ENCODE measurements at regions not wholly inside any gene's neighbourhood (a gene's known extent, or its start where the extent isn't known, plus 50 kb on each side); places are given as distances from the start of the nearest gene placed in this dataset.

- TF ChIP-seq YY1 (IDR thresholded peaks at IDR 0.05), result no peak
- TF ChIP-seq GABPA (IDR thresholded peaks at IDR 0.05 in 1 of 2, conservative IDR thresholded peaks at IDR 0.05 in 1 of 2), result no peak
- TF ChIP-seq FOXA1 (IDR thresholded peaks at IDR 0.05), result no peak
- no peak for TF ChIP-seq RAD21 (IDR thresholded peaks at IDR 0.05)
- no peak for TF ChIP-seq HNF4A (conservative IDR thresholded peaks at IDR 0.05)
- no peak for TF ChIP-seq REST (IDR thresholded peaks at IDR 0.05)
- TF ChIP-seq ZBTB33 (IDR thresholded peaks at IDR 0.05), result no peak
- TF ChIP-seq FOXA2 (IDR thresholded peaks at IDR 0.05), result no peak
- no peak for TF ChIP-seq RXRA (IDR thresholded peaks at IDR 0.05)
- no peak for TF ChIP-seq MAX (IDR thresholded peaks at IDR 0.05)
- TF ChIP-seq CTCF (IDR thresholded peaks at IDR 0.05; ENCODE audit: low read depth, low read length, missing input control), result no peak
- TF ChIP-seq HNF4G (IDR thresholded peaks at IDR 0.05), result no peak
- no peak for TF ChIP-seq ATF3 (IDR thresholded peaks at IDR 0.05)
- TF ChIP-seq SP1 (IDR thresholded peaks at IDR 0.05), result no peak
- no peak for TF ChIP-seq EGR1 (IDR thresholded peaks at IDR 0.05; ENCODE audit: low read depth in 2 of 2)
- Histone ChIP-seq H3K9me3 (ENCODE audit: control insufficient read depth in 4 of 4, low read length in 3 of 4) (no peaks in the 10 kb centered on the region), H3K4me1 (ENCODE audit: control insufficient read depth in 4 of 4, insufficient read depth in 4 of 4, low read length in 3 of 4) (no peaks in the 10 kb centered on the region), H3K27ac (ENCODE audit: low read depth in 1 of 2, low read length in 2 of 2) (no peak overlapping the region), H3K4me3 (ENCODE audit: low read depth in 1 of 3, low read length in 3 of 3) (no peak overlapping the region), H3K9ac (ENCODE audit: low read depth in 1 of 2, low read length in 2 of 2) (no peak overlapping the region), H3K36me3 (ENCODE audit: control insufficient read depth in 4 of 4, insufficient read depth in 3 of 4, low read depth in 1 of 4, low read length in 3 of 4) (no peaks in the 10 kb centered on the region), H3K27me3 (ENCODE audit: control insufficient read depth in 4 of 4, insufficient read depth in 4 of 4, low read length in 3 of 4) (no peaks in the 10 kb centered on the region)
- WGBS, result 84% methylated on average over 3 of the region's 3 CpGs
- DNase-seq (ENCODE audit: low spot score), result no peak
Observed at GRCh38 chr20:12566596-12566995, 442.2 kb upstream of the SPTLC3 start.

GRCh38 chr20:12570371-12570770, 438.4 kb upstream of the SPTLC3 start:
- no peaks in the 10 kb centered on the region for H3K4me1 ChIP-seq (ENCODE audit: control insufficient read depth in 4 of 4, insufficient read depth in 4 of 4, low read length in 3 of 4)
- H3K9ac ChIP-seq (ENCODE audit: low read depth in 1 of 2, low read length in 2 of 2), result no peak overlapping the region
- H3K27me3 ChIP-seq (ENCODE audit: control insufficient read depth in 4 of 4, insufficient read depth in 4 of 4, low read length in 3 of 4), result no peaks in the 10 kb centered on the region
- WGBS, result 10% methylated on average over 1 of the region's 1 CpG
- no peaks in the 10 kb centered on the region for H3K9me3 ChIP-seq (ENCODE audit: control insufficient read depth in 4 of 4, low read length in 3 of 4)
- no peak for TF ChIP-seq HNF4G (IDR thresholded peaks at IDR 0.05)
- no peak for TF ChIP-seq JUND (IDR thresholded peaks at IDR 0.05)
- no peak for TF ChIP-seq GABPA (IDR thresholded peaks at IDR 0.05 in 1 of 2, conservative IDR thresholded peaks at IDR 0.05 in 1 of 2)
- TF ChIP-seq ATF3 (IDR thresholded peaks at IDR 0.05), result no peak
- TF ChIP-seq RAD21 (IDR thresholded peaks at IDR 0.05), result peak in 1 of 2 donors; percentile 73
- no peak for TF ChIP-seq RXRA (IDR thresholded peaks at IDR 0.05)
- no peak overlapping the region for H3K27ac ChIP-seq (ENCODE audit: low read depth in 1 of 2, low read length in 2 of 2)
- no peak overlapping the region for H3K4me3 ChIP-seq (ENCODE audit: low read depth in 1 of 3, low read length in 3 of 3)
- H3K36me3 ChIP-seq (ENCODE audit: control insufficient read depth in 4 of 4, insufficient read depth in 3 of 4, low read depth in 1 of 4, low read length in 3 of 4), result no peaks in the 10 kb centered on the region
- no peak for DNase-seq (ENCODE audit: low spot score)
